DOHH2 (cell line): ENCODE measurements at regions not wholly inside any gene's neighbourhood (a gene's known extent, or its start where the extent isn't known, plus 50 kb on each side); places are given as distances from the start of the nearest gene placed in this dataset.

Experiments
- EZH2phosphoT487 ChIP-seq: fragments of 200-600 bp; sonication (generic); IDR thresholded peaks from 2 replicates; pipeline ENCODE4 v1.6.1; 2017; ENCODE audit warnings: borderline replicate concordance, mild to moderate bottlenecking, antibody characterized with exemption, low read length, moderate library complexity, mixed read lengths
- TF ChIP-seq, protein P1 (sequence below): fragments of 200-600 bp; sonication (generic); IDR thresholded peaks from one replicate; pipeline ENCODE4 v1.5.1; 2014; ENCODE audit warnings: antibody characterized with exemption, mild to moderate bottlenecking, low read depth, low read length; ENCODE audit not compliant: poor library complexity, severe bottlenecking

DNA sequence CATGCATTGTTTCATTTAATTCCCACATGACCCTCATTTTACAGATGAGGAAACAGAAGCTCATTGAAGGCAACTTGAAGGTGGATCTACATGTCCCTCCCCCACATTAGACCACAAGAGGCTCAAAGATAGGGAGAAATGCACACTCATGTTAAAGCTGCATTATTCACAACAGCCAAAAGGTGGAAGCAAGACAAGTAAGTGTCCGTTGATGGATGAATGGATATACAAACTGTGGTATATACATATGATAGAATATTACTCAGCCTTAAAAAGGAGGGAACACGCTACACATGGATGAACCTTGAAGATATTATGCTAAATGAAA, 149.7 kb upstream of the JUN start:
- TF ChIP-seq, protein P1, sequence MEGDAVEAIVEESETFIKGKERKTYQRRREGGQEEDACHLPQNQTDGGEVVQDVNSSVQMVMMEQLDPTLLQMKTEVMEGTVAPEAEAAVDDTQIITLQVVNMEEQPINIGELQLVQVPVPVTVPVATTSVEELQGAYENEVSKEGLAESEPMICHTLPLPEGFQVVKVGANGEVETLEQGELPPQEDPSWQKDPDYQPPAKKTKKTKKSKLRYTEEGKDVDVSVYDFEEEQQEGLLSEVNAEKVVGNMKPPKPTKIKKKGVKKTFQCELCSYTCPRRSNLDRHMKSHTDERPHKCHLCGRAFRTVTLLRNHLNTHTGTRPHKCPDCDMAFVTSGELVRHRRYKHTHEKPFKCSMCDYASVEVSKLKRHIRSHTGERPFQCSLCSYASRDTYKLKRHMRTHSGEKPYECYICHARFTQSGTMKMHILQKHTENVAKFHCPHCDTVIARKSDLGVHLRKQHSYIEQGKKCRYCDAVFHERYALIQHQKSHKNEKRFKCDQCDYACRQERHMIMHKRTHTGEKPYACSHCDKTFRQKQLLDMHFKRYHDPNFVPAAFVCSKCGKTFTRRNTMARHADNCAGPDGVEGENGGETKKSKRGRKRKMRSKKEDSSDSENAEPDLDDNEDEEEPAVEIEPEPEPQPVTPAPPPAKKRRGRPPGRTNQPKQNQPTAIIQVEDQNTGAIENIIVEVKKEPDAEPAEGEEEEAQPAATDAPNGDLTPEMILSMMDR = no peak
- TF ChIP-seq EZH2phosphoT487 = no peak
